Activated B cell treated with CpG ODN at 0.5 μM for 24 hours (primary cell): ENCODE measurements at regions not wholly inside any gene's neighbourhood (a gene's known extent, or its start where the extent isn't known, plus 50 kb on each side); places are given as distances from the start of the nearest gene placed in this dataset.

Experiments used
- ATAC-seq: fragments of 200-7000 bp; cut with Tn5 transposase; one replicate; pipeline ENCODE4 v1.10.0; 2021; ENCODE audit warnings: low read depth, mild to moderate bottlenecking, moderate library complexity
- CTCF ChIA-PET: fragments of 350-600 bp; sonication (Branson Sonifier 250); formaldehyde crosslinking; loops from one replicate; lab custom pipeline; 2021; ENCODE audit warnings: antibody characterized with exemption; lab: Charles Lee
- POLR2A ChIA-PET: fragments of 350-600 bp; sonication (Branson Sonifier 250); formaldehyde crosslinking; loops from one replicate; lab custom pipeline; 2021; ENCODE audit warnings: antibody characterized with exemption; lab: Charles Lee
- DNase-seq: peaks from one replicate; pipeline ENCODE4 v3.0.0; 2022
- H3K27ac Mint-ChIP-seq: one replicate; pipeline ENCODE4 v1.8.0; 2020; ENCODE audit warnings: mixed read lengths
- H3K27me3 Mint-ChIP-seq: one replicate; pipeline ENCODE4 v1.8.0; 2021; ENCODE audit warnings: mixed read lengths
- H3K36me3 Mint-ChIP-seq: one replicate; pipeline ENCODE4 v1.8.0; 2021; ENCODE audit warnings: low read depth, mixed read lengths
- H3K4me1 Mint-ChIP-seq: one replicate; pipeline ENCODE4 v1.8.0; 2021; ENCODE audit warnings: mixed read lengths
- H3K4me3 Mint-ChIP-seq: one replicate; pipeline ENCODE4 v1.8.0; 2020; ENCODE audit warnings: mild to moderate bottlenecking, mixed read lengths
- H3K9me3 Mint-ChIP-seq: one replicate; pipeline ENCODE4 v1.8.0; 2020; ENCODE audit warnings: mixed read lengths
- intact Hi-C: fragments of 100-400 bp; cut with micrococcal nuclease; formaldehyde crosslinking; loops from one replicate; pipeline ENCODE4 v1.15.1; 2024
- TF ChIP-seq, protein P1 (sequence below): fragments of 200-600 bp; IDR thresholded peaks from one replicate; pipeline ENCODE4 v1.8.0; 2022; ENCODE audit warnings: antibody characterized with exemption, mild to moderate bottlenecking

DNA sequence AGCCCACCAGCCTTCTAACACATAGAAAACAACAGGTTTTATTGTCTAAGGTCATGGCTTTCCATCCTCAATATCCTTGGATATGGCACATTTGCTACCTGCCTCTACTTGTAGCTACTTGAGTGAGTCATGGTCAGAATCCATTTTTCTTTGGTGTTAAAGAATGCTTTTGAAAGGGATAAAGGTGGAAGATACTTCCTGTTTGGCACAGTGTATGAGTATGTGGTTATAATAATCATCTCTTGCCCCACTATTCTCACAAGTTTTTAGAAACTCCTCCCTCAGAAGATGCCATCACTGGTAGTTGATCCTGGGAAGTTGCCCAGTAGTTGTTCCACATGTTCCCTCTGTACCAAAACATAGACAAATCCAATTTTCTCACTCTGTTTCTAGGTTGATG is 508.6 kb upstream of the IL12A start:
- intact Hi-C loops = no loop called here
- ChIA-PET POLR2A (no interaction called here), CTCF (no interaction called here)
- Mint-ChIP-seq H3K27ac (no peak overlapping the region), H3K4me1 (no peaks in the 10 kb centered on the region), H3K4me3 (no peak overlapping the region), H3K9me3 (peaks cover 5% of the 10 kb centered on the region), H3K27me3 (no peaks in the 10 kb centered on the region), H3K36me3 (no peaks in the 10 kb centered on the region)
- TF ChIP-seq, protein P1, sequence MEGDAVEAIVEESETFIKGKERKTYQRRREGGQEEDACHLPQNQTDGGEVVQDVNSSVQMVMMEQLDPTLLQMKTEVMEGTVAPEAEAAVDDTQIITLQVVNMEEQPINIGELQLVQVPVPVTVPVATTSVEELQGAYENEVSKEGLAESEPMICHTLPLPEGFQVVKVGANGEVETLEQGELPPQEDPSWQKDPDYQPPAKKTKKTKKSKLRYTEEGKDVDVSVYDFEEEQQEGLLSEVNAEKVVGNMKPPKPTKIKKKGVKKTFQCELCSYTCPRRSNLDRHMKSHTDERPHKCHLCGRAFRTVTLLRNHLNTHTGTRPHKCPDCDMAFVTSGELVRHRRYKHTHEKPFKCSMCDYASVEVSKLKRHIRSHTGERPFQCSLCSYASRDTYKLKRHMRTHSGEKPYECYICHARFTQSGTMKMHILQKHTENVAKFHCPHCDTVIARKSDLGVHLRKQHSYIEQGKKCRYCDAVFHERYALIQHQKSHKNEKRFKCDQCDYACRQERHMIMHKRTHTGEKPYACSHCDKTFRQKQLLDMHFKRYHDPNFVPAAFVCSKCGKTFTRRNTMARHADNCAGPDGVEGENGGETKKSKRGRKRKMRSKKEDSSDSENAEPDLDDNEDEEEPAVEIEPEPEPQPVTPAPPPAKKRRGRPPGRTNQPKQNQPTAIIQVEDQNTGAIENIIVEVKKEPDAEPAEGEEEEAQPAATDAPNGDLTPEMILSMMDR = no peak
- DNase-seq (no peak), ATAC-seq (no peak)

DNA sequence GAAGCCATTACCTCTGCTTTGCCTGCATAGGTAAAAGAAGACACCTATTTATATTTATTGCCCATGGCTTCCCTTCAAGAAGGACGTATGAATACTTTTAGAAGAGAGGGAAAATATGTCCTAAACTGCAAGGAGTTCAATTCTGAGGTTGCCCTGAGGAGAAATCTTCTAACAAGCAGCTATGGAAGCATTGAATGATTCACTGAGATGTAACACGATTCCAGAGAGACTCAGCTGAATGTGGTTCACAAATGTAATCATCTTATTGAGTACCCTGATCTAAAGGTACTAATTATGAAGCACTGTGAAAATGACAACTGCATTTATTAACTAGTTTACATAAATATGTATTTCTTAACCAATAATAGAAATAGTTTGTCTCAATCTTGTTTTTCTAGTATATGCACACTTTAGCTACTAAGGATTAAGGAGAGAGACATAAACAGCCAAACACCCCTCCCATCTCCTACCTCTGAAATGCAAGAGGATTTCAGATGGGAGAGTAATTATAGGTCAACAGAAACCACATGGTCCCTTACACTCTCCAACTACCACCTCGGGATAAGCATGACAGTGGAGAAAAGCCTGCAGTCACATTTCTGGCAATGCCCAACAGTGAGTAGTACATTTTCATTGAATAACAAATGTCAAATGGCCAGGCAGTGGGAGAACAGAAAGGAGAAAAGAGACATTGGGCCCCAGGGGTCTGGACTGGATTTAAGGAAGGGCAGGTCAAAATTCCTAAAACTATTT is 506.2 kb upstream of the IL12A start:
- no peaks in the 10 kb centered on the region for H3K27me3 Mint-ChIP-seq
- intact Hi-C loops = no loop called here
- no peak overlapping the region for H3K4me3 Mint-ChIP-seq
- H3K9me3 Mint-ChIP-seq = peaks cover 5% of the 10 kb centered on the region
- TF ChIP-seq, protein P1 = no peak
- ChIA-PET POLR2A (no interaction called here), CTCF (no interaction called here)
- ATAC-seq = no peak
- no peak overlapping the region for H3K27ac Mint-ChIP-seq
- no peak for DNase-seq
- no peaks in the 10 kb centered on the region for H3K36me3 Mint-ChIP-seq
- no peaks in the 10 kb centered on the region for H3K4me1 Mint-ChIP-seq

DNA sequence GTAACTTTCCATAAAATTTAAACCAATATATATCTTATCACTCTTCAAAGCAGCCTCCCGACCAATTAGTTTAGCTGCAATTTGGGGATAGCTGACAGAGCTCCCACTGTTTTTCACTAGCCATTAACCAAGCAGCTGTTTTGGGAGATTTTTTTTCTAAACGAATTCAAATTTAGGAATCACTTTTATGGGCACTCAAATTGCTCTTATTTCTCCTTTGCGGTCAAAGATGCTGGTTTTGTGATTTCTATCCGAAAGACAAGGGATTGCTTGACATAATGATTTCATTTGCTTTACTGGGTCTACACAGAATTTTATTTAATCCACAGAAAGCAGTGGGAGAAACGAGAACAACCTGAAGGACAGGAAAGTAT is 505.7 kb upstream of the IL12A start:
- H3K36me3 Mint-ChIP-seq = no peaks in the 10 kb centered on the region
- intact Hi-C loops = no loop called here
- H3K27ac Mint-ChIP-seq = no peak overlapping the region
- H3K9me3 Mint-ChIP-seq = peaks cover 5% of the 10 kb centered on the region
- no peaks in the 10 kb centered on the region for H3K4me1 Mint-ChIP-seq
- TF ChIP-seq, protein P1 = no peak
- H3K27me3 Mint-ChIP-seq = no peaks in the 10 kb centered on the region
- CTCF ChIA-PET = no interaction called here
- POLR2A ChIA-PET = no interaction called here
- DNase-seq (no peak), ATAC-seq (no peak)
- H3K4me3 Mint-ChIP-seq = no peak overlapping the region

DNA sequence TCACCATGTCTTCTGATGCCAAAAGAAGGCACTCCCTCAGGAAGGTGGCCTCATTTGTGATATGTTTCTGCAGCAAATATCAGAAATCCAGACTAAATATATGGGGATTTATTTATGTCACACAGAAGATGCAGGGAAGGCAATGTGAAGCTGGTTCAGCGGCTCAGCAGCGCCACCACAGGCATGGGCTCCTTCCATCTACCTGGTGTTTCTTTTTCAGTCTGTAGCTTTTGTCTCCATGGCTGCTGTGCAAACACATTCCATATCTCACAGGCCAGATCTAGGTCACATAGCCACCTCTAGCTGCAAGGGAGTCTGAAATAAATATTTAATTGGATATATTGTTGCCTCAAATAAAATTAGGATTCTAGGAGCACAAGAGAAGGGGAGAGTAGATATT is 502.1 kb upstream of the IL12A start:
- Mint-ChIP-seq H3K27me3 (peaks cover 4% of the 10 kb centered on the region), H3K27ac (no peak overlapping the region), H3K4me3 (no peak overlapping the region), H3K4me1 (no peaks in the 10 kb centered on the region), H3K36me3 (no peaks in the 10 kb centered on the region), H3K9me3 (peaks cover 2% of the 10 kb centered on the region)
- ATAC-seq = no peak
- no peak for DNase-seq
- ChIA-PET CTCF (no interaction called here), POLR2A (no interaction called here)
- intact Hi-C loops = no loop called here
- TF ChIP-seq, protein P1 = no peak

DNA sequence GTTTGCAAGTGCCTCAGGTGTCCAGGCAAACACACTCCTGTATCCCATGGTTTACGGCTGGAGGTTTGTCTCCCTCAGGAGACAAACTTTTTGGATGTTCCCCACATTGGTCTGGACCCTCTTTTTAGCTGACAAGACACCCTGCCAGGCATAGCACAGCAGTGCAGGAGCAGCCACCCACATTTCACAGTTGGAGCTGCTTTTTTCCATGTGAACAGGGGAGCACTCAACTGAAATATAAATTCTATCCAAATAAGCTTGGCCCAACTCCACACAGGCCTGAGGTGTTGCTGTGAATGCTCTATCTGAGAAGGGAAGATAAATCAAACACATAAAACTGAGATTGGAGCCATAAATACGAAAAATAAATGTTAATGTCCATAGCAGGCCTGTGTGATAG is 501.3 kb upstream of the IL12A start:
- ChIA-PET POLR2A (no interaction called here), CTCF (no interaction called here)
- Mint-ChIP-seq H3K36me3 (no peaks in the 10 kb centered on the region), H3K9me3 (peaks cover 3% of the 10 kb centered on the region), H3K4me1 (no peaks in the 10 kb centered on the region), H3K27me3 (peaks cover 4% of the 10 kb centered on the region), H3K4me3 (no peak overlapping the region), H3K27ac (no peak overlapping the region)
- DNase-seq (no peak), ATAC-seq (no peak)
- intact Hi-C loops = no loop called here
- TF ChIP-seq, protein P1 = no peak
